ENCODE measurements at regions not wholly inside any gene's neighbourhood (a gene's known extent, or its start where the extent isn't known, plus 50 kb on each side); places are given as distances from the start of the nearest gene placed in this dataset.

DNA sequence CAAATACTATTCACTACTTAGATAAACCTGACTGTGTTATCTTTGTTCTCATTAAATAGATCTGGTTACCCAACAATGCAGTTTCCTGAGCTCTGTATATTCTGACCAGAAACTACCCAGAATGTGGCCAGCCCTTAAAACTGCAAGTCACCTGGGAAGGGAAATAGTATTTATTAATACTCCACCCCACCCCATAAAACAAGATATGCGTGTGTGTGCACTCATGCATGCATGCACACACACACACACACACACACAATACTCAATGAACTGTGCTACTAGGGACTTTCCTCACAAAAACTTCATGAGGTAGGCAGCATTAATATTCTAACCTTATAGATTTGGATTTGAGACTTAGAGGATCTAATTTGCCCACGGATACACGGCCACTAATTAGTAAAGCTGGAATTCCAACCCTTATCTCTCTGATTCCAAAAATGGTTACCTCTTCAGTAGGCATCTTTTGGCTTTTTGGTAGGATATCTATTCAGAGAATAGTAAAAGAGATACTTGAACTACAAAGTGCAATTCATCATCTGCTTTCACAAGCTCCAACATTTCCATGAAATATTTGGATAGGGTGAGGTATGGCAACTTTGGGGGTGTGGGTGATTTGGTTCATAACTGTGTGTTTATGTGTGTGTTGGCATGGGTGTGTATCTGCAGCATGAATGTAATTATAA is 197.0 kb upstream of the CFAP20DC start:
- no peak for DNase-seq (ENCODE audit: low read depth)
- TF ChIP-seq, protein P1, sequence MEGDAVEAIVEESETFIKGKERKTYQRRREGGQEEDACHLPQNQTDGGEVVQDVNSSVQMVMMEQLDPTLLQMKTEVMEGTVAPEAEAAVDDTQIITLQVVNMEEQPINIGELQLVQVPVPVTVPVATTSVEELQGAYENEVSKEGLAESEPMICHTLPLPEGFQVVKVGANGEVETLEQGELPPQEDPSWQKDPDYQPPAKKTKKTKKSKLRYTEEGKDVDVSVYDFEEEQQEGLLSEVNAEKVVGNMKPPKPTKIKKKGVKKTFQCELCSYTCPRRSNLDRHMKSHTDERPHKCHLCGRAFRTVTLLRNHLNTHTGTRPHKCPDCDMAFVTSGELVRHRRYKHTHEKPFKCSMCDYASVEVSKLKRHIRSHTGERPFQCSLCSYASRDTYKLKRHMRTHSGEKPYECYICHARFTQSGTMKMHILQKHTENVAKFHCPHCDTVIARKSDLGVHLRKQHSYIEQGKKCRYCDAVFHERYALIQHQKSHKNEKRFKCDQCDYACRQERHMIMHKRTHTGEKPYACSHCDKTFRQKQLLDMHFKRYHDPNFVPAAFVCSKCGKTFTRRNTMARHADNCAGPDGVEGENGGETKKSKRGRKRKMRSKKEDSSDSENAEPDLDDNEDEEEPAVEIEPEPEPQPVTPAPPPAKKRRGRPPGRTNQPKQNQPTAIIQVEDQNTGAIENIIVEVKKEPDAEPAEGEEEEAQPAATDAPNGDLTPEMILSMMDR (conservative IDR thresholded peaks at IDR 0.05; ENCODE audit: low read depth, low read length) = no peak
- no peak overlapping the region for H3K4me3 ChIP-seq (ENCODE audit: low read depth, low read length)

DNA sequence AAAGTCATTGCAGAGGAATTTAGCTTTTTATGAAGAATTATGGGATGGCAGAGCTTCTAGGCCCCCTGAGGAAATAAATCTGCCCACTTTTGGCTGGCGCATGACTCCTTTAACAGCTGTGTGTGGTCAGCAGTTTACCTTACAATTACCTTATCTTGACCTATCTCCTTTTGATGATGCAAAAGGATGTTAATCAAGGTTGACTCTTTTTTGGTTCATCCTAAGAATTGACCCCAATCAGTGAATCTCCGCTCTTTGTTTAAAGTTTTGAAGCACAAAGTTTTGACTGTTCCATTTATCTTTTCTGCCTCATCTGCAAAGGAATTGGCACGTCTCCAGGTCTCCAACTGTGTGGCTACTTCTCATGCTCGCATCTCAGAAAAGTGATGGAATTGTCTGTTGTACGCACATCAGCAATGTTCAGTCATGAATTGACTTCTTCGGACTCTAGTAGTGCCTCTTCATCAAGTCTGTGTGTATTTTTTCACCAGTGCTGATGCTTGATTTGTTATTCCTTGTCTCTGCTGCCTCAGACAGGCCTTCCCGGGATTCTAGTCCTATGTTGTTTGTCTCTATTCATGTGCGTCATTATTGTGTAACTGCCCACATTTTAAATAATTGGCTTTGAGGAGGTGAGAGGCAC is 196.2 kb upstream of the CFAP20DC start:
- TF ChIP-seq, protein P1 (conservative IDR thresholded peaks at IDR 0.05; ENCODE audit: low read depth, low read length) = no peak
- no peak overlapping the region for H3K4me3 ChIP-seq (ENCODE audit: low read depth, low read length)
- peak; percentile 84 for DNase-seq (ENCODE audit: low read depth)

DNA sequence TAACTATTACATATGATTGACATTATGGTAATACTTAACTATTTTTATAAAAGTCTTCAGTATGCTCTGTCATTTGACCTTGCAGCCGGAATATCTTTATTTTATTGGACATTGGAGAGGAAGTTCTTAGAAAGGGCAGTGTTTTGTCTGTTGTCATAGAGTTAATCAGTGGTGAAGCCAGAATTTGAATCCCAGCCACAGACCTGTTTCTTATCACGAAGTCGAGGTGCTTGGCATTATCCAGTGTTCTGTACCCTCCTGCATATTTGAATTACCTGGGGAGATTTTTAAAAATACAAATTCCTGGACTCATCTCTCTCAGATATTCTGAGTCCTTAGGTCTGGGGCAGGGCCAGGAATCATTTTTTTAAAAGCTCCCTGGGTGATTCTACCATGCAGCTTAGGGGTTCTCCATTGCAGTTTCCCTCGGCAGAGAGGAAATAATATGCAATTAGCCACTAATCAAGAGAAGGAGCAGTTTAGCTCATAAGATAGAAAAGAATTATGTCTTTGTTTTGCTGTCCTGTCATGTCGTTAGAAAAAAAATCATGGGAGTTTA is 195.6 kb upstream of the CFAP20DC start:
- no peak overlapping the region for H3K4me3 ChIP-seq (ENCODE audit: low read depth, low read length)
- TF ChIP-seq, protein P1 (conservative IDR thresholded peaks at IDR 0.05; ENCODE audit: low read depth, low read length) = no peak
- no peak for DNase-seq (ENCODE audit: low read depth)

DNA sequence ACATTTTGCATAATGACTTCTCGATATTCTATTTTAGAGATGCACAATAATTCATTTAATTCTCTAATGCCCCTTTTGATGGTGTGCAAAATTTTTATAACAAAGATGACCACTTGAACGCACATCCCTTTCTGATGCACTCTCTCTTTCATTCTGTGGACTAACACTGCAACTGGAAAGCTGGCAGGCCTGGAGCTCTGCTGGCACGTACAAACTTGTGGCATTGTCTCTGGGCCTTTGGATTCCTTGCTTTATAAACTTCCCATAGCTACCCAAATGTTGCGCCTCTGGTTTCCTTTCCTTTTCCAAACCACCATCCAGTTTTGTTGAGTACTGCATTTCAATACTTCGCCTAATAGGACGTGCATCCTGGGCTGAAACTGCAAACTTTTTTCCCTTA is 194.5 kb upstream of the CFAP20DC start:
- TF ChIP-seq, protein P1 (conservative IDR thresholded peaks at IDR 0.05; ENCODE audit: low read depth, low read length) = no peak
- no peak overlapping the region for H3K4me3 ChIP-seq (ENCODE audit: low read depth, low read length)
- no peak for DNase-seq (ENCODE audit: low read depth)

DNA sequence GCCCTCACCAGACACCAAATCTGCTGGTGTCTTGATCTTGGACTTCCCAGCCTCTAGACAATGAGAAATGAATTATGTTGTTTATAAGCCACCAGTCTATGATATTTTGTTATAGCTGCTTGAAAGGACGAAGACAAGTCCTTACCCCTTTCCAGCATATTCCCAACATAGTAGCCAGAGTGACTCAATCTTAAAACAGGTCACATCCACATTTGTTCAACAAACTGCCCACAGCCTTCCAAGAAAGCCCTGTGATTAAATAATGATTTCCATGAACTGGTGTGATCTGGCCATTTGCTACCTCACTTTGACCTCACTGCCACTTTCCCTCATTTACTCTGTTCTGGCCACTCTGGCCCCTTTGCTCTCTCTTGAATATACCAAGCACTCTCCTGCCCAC is 193.7 kb upstream of the CFAP20DC start:
- H3K4me3 ChIP-seq (ENCODE audit: low read depth, low read length) = no peak overlapping the region
- TF ChIP-seq, protein P1 (conservative IDR thresholded peaks at IDR 0.05; ENCODE audit: low read depth, low read length) = no peak
- no peak for DNase-seq (ENCODE audit: low read depth)

DNA sequence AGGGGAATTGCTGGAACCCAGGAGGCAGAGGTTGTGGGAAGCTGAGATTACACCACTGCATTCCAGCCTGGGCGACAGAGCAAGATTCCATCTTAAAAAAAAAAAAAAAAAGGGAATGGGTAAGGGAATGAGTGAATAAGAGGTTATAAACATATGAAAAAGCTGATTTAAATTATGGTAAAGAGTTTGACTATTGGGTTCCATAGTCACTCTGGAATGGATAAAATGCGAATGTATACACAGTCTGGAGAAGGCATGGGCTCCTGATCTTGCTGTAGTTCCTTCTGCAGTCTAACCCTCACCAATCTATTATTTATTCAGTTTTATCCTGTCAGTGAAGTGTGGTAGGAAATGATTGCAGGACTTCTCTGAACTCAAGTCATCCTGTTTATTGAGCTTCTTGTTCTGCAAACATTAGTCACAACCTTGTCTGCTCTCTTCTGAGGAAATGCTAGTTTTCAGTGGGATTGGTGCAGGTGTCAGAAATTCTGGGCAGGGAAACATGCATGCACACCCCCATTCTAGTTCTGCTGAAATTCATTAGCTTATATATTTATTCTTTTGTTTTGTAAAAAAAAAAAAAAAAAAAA is 190.9 kb upstream of the CFAP20DC start:
- no peak overlapping the region for H3K4me3 ChIP-seq (ENCODE audit: low read depth, low read length)
- TF ChIP-seq, protein P1 (conservative IDR thresholded peaks at IDR 0.05; ENCODE audit: low read depth, low read length) = no peak
- no peak for DNase-seq (ENCODE audit: low read depth)

All from choroid plexus epithelial cell (primary cell).